Stimulated activated memory B cell treated with anti-CD40 and anti-IgM and Interleukin-4, amounts not matched to agents 10 μg/mL and 1 μg/mL and 100 μg/mL, for 72 hours (primary cell): ENCODE measurements at regions not wholly inside any gene's neighbourhood (a gene's known extent, or its start where the extent isn't known, plus 50 kb on each side); places are given as distances from the start of the nearest gene placed in this dataset.
A peak's percentile ranks its signal among the peaks of the same experiment; 100 is the strongest.

Experiments used
- ATAC-seq: fragments of 150-1000 bp; cut with Tn5 transposase; 2 replicates; pipeline ENCODE4 v1.10.0; 2021
- H3K27ac Mint-ChIP-seq: one replicate; pipeline ENCODE4 v1.8.0; 2022; ENCODE audit warnings: mild to moderate bottlenecking, mixed read lengths
- H3K27me3 Mint-ChIP-seq: one replicate; pipeline ENCODE4 v1.8.0; 2022; ENCODE audit warnings: mixed read lengths
- H3K36me3 Mint-ChIP-seq: one replicate; pipeline ENCODE4 v1.8.0; 2022; ENCODE audit warnings: mixed read lengths
- H3K4me1 Mint-ChIP-seq: one replicate; pipeline ENCODE4 v1.8.0; 2022; ENCODE audit warnings: mixed read lengths
- H3K4me3 Mint-ChIP-seq: one replicate; pipeline ENCODE4 v1.8.0; 2022; ENCODE audit warnings: mild to moderate bottlenecking, moderate library complexity, mixed read lengths
- H3K9me3 Mint-ChIP-seq: one replicate; pipeline ENCODE4 v1.8.0; 2022; ENCODE audit warnings: mixed read lengths

DNA sequence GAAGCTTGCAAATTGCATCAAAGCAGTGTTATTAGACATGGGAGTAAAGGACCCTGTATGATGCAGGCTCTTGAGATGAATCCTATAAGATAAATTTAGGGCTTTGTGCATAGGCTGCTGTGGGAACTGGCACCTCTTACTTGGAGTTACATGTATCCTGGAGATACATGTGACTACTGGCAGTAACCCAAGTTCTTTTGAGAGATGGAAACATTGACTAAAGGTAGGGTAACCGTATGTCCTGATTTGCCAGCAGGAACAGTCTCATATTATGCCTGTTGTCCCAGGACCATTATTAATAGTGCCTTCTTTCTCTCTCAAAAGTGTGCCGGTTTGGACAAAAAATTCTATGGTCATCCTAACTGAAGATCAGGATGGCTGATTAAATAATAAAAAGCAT lies 195.4 kb downstream of the LACC1 start:
- H3K9me3 Mint-ChIP-seq = peaks cover 5% of the 10 kb centered on the region
- no peaks in the 10 kb centered on the region for H3K36me3 Mint-ChIP-seq
- no peak overlapping the region for H3K27ac Mint-ChIP-seq
- no peaks in the 10 kb centered on the region for H3K27me3 Mint-ChIP-seq
- no peak for ATAC-seq
- H3K4me1 Mint-ChIP-seq = no peaks in the 10 kb centered on the region
- H3K4me3 Mint-ChIP-seq = no peak overlapping the region

DNA sequence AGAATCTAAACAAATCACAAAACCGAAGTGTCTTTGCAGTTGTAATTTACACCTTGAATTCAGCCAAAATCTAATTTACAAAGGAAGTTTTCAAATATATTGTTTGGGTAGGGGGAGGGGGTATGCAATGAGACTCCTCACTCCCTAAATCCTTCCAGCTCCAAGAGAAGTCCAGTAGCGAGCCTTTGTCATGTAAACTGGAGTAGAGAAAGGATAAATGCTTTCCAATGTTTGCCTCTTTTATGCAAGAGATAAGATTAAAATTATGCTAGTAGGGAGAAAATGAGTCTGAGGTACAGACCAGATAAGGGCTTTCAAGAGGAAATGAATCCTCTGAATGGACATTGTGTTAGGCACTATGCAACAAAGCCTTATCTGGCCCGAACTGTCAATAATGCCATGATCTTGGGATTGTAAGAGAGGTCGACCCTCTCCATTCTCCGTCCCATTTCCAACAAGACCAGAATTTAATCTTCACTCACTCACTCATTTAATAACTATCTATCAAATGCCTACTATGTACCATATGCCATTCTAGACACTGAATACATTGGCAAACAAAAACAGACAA lies 199.2 kb downstream of the LACC1 start:
- Mint-ChIP-seq H3K4me1 (no peaks in the 10 kb centered on the region), H3K4me3 (no peak overlapping the region), H3K36me3 (no peaks in the 10 kb centered on the region), H3K9me3 (peaks cover 3% of the 10 kb centered on the region), H3K27me3 (no peaks in the 10 kb centered on the region), H3K27ac (no peak overlapping the region)
- no peak for ATAC-seq

GRCh38 chr13:44079413-44080205 lies 199.9 kb downstream of the LACC1 start:
- no peak overlapping the region for H3K27ac Mint-ChIP-seq
- no peak overlapping the region for H3K4me3 Mint-ChIP-seq
- ATAC-seq = no peak
- H3K4me1 Mint-ChIP-seq = no peaks in the 10 kb centered on the region
- H3K27me3 Mint-ChIP-seq = no peaks in the 10 kb centered on the region
- H3K36me3 Mint-ChIP-seq = no peaks in the 10 kb centered on the region
- peaks cover 3% of the 10 kb centered on the region for H3K9me3 Mint-ChIP-seq

- Mint-ChIP-seq H3K4me3 (no peak overlapping the region), H3K36me3 (no peaks in the 10 kb centered on the region), H3K9me3 (peaks cover 3% of the 10 kb centered on the region), H3K27me3 (peaks cover 11% of the 10 kb centered on the region), H3K27ac (no peak overlapping the region), H3K4me1 (peaks cover 2% of the 10 kb centered on the region)
- ATAC-seq = no peak
Measured at GRCh38 chr13:44084146-44084545, 204.4 kb downstream of the LACC1 start.

GRCh38 chr13:44086389-44086788 lies 206.7 kb downstream of the LACC1 start:
- H3K27ac Mint-ChIP-seq = no peak overlapping the region
- H3K4me3 Mint-ChIP-seq = no peak overlapping the region
- peaks cover 10% of the 10 kb centered on the region for H3K4me1 Mint-ChIP-seq
- H3K36me3 Mint-ChIP-seq = no peaks in the 10 kb centered on the region
- peaks cover 11% of the 10 kb centered on the region for H3K27me3 Mint-ChIP-seq
- peaks cover 6% of the 10 kb centered on the region for H3K9me3 Mint-ChIP-seq
- ATAC-seq = no peak

GRCh38 chr13:44088411-44088810 lies 208.7 kb downstream of the LACC1 start:
- peaks cover 4% of the 10 kb centered on the region for H3K9me3 Mint-ChIP-seq
- H3K27ac Mint-ChIP-seq = no peak overlapping the region
- peak; percentile 16 for ATAC-seq
- H3K36me3 Mint-ChIP-seq = no peaks in the 10 kb centered on the region
- H3K27me3 Mint-ChIP-seq = peaks cover 11% of the 10 kb centered on the region
- H3K4me3 Mint-ChIP-seq = no peak overlapping the region
- H3K4me1 Mint-ChIP-seq = peaks cover 10% of the 10 kb centered on the region

DNA sequence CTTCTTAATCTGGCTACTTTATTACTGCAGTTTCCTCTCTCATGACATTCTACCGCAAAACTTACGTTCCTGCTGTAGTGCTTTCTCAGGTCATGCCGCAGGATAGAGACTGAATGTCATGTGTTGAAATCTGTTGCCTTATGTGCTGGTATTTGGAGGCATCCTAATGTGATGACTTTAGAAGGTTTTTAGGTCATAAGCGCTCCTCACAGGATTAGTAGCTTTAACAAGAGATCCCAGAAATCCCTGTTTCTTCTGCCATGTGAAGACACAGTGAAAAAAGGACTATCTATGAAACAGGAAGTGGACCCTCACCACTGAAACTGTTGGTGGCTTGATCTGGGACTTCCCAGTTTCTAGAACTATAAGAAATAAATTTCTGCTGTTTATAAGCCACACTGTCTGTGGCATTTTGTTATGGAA lies 209.3 kb downstream of the LACC1 start:
- H3K36me3 Mint-ChIP-seq = no peaks in the 10 kb centered on the region
- H3K4me1 Mint-ChIP-seq = peaks cover 10% of the 10 kb centered on the region
- peak; percentile 79 for ATAC-seq
- H3K27me3 Mint-ChIP-seq = peaks cover 12% of the 10 kb centered on the region
- peaks cover 4% of the 10 kb centered on the region for H3K9me3 Mint-ChIP-seq
- no peak overlapping the region for H3K4me3 Mint-ChIP-seq
- H3K27ac Mint-ChIP-seq = no peak overlapping the region

GRCh38 chr13:44089452-44089851 lies 209.7 kb downstream of the LACC1 start:
- H3K27ac Mint-ChIP-seq = no peak overlapping the region
- peaks cover 10% of the 10 kb centered on the region for H3K4me1 Mint-ChIP-seq
- no peak overlapping the region for H3K4me3 Mint-ChIP-seq
- no peak for ATAC-seq
- H3K9me3 Mint-ChIP-seq = peaks cover 4% of the 10 kb centered on the region
- H3K27me3 Mint-ChIP-seq = peaks cover 16% of the 10 kb centered on the region
- no peaks in the 10 kb centered on the region for H3K36me3 Mint-ChIP-seq

- Mint-ChIP-seq H3K4me1 (peaks cover 10% of the 10 kb centered on the region), H3K9me3 (peaks cover 4% of the 10 kb centered on the region), H3K27me3 (peaks cover 19% of the 10 kb centered on the region), H3K27ac (no peak overlapping the region), H3K4me3 (no peak overlapping the region), H3K36me3 (no peaks in the 10 kb centered on the region)
- no peak for ATAC-seq
Measured at GRCh38 chr13:44092078-44092970, 212.6 kb downstream of the LACC1 start.

GRCh38 chr13:44093607-44094564 lies 214.2 kb downstream of the LACC1 start:
- no peak for ATAC-seq
- H3K4me3 Mint-ChIP-seq = no peak overlapping the region

DNA sequence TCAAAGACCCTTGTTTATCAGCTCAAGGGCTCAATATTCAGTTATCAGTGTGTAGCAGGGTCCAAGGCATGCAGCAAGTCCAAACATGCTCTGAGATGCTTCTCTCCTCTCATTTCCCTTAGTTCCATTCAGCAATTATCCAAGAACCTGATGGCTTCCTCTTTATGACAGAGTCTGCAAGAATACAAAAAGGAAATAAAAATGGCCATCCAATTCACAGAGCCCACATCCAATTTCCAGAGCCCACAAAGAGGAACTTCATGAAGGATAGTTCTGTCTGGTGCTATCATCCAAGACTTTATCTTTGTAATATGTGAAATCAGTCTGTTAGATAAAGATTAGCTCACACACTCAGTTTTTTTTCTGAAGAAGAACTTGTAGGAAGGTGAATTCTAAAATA lies 217.2 kb downstream of the LACC1 start:
- no peaks in the 10 kb centered on the region for H3K36me3 Mint-ChIP-seq
- H3K4me1 Mint-ChIP-seq = no peaks in the 10 kb centered on the region

More at GRCh38 chr13:44093607-44094564, 214.2 kb downstream of the LACC1 start:
- Mint-ChIP-seq H3K36me3 (no peaks in the 10 kb centered on the region), H3K4me1 (peaks cover 10% of the 10 kb centered on the region), H3K27me3 (peaks cover 9% of the 10 kb centered on the region), H3K27ac (no peak overlapping the region), H3K9me3 (peaks cover 4% of the 10 kb centered on the region)

DNA sequence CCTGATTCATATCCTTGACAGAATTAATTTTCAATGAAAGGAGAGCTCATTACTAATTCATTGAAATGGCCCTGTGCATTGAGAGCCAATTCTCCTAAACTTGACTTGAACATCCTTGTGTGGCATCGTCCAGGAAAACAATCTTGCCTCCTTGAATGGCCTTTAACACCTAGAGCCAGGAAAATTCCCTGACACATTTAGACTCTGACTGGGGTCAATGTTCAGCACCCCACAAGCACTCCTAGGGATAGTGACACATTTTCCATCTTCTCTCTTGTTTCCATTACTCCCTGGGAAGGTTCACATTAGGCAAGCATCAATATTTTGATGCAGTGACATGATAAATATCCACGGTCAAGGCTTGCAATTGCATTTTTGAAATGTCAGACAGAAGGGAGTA lies 218.9 kb downstream of the LACC1 start:
- no peaks in the 10 kb centered on the region for H3K36me3 Mint-ChIP-seq
- no peak overlapping the region for H3K27ac Mint-ChIP-seq
- H3K27me3 Mint-ChIP-seq = peaks cover 9% of the 10 kb centered on the region
- H3K4me3 Mint-ChIP-seq = no peak overlapping the region
- no peak for ATAC-seq
- peaks cover 9% of the 10 kb centered on the region for H3K9me3 Mint-ChIP-seq
- no peaks in the 10 kb centered on the region for H3K4me1 Mint-ChIP-seq

More for the DNA sequence above, 217.2 kb downstream of the LACC1 start:
- Mint-ChIP-seq H3K4me3 (no peak overlapping the region), H3K9me3 (peaks cover 7% of the 10 kb centered on the region), H3K27ac (no peak overlapping the region), H3K27me3 (peaks cover 9% of the 10 kb centered on the region)
- no peak for ATAC-seq

DNA sequence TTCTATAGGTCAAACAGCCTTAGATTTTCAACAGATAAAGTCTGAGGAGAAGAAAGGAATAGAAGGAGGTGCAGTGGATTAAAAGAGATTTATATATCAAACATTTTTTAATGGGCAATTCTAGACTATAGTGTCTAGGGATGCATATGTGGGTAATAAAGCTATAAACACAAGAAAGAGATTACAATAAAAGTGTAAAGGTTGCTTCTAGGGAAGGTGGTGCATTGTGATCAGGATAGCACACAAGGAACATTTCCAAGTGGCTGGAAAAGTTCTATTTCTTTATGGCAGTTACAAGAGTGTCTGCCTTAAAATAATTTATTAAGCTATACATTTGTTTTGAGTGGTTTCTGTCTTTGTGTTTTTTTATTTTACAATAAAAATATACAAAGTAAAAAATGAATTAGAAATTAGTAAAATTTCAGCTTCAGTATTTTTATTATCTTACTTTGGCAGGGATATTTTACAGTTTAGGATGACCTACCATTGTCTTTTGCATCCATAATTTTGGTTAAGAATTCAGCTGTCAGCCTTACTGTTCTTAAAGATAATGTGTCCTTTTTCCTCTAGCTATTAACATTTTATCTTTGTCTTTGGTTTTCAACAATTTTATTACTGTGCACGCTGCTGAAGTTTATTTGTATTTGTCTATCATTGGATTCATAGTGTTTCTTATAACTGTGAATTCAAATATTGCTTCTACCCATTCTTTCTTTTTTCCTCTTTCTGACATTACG lies 221.8 kb downstream of the LACC1 start:
- H3K36me3 Mint-ChIP-seq = no peaks in the 10 kb centered on the region
- ATAC-seq = no peak
- no peaks in the 10 kb centered on the region for H3K4me1 Mint-ChIP-seq
- H3K4me3 Mint-ChIP-seq = no peak overlapping the region
- H3K27me3 Mint-ChIP-seq = peaks cover 23% of the 10 kb centered on the region
- peaks cover 9% of the 10 kb centered on the region for H3K9me3 Mint-ChIP-seq
- no peak overlapping the region for H3K27ac Mint-ChIP-seq
